HepG2 (cell line): ENCODE measurements at regions not wholly inside any gene's neighbourhood (a gene's known extent, or its start where the extent isn't known, plus 50 kb on each side); places are given as distances from the start of the nearest gene placed in this dataset.
A peak's percentile ranks its signal among the peaks of the same experiment; 100 is the strongest.

Source experiments
- AGO2 ChIP-seq: fragments of 200-400 bp; formaldehyde crosslinking; optimal IDR thresholded peaks from 2 replicates; pipeline ENCODE3; 2017; ENCODE audit warnings: mild to moderate bottlenecking, low read depth, low read length, moderate library complexity
- ARNT ChIP-seq: fragments of 450-650 bp; IDR thresholded peaks from 2 replicates; pipeline ENCODE4 v1.6.1; 2017
- BRCA1 ChIP-seq: sonication (generic); formaldehyde crosslinking; IDR thresholded peaks from 2 replicates; pipeline ENCODE4 v1.4.0; 2020; ENCODE audit warnings: missing genetic modification reagents
- CREBL2 ChIP-seq: sonication (generic); formaldehyde crosslinking; IDR thresholded peaks from 2 replicates; pipeline ENCODE4 v1.8.1; 2023; ENCODE audit warnings: missing genetic modification reagents, mild to moderate bottlenecking, borderline replicate concordance
- DDIT3 ChIP-seq: sonication (generic); formaldehyde crosslinking; IDR thresholded peaks from 2 replicates; pipeline ENCODE4 v1.4.0; 2020; ENCODE audit warnings: mild to moderate bottlenecking, missing genetic modification reagents
- DPF2 ChIP-seq: sonication (generic); formaldehyde crosslinking; IDR thresholded peaks from 2 replicates; pipeline ENCODE4 v1.4.0; 2020; ENCODE audit warnings: mild to moderate bottlenecking, low read depth, missing genetic modification reagents, borderline replicate concordance
- GTF2F1 ChIP-seq: fragments of 150-350 bp; IDR thresholded peaks from 2 replicates; pipeline ENCODE4 v1.6.1; 2014; ENCODE audit warnings: low read length
- HIVEP1 ChIP-seq: sonication (generic); formaldehyde crosslinking; IDR thresholded peaks from 2 replicates; pipeline ENCODE4 v1.4.0; 2020; ENCODE audit warnings: mild to moderate bottlenecking, missing genetic modification reagents
- KDM3A ChIP-seq: IDR thresholded peaks from 2 replicates; pipeline ENCODE4 v1.6.1; 2018; ENCODE audit warnings: low read depth, missing compliant biosample characterization
- NKX3-1 ChIP-seq: sonication (generic); formaldehyde crosslinking; IDR thresholded peaks from 2 replicates; pipeline ENCODE4 v1.5.0; 2020; ENCODE audit warnings: missing genetic modification reagents
- NR1H2 ChIP-seq: sonication (generic); formaldehyde crosslinking; IDR thresholded peaks from 2 replicates; pipeline ENCODE4 v1.8.1; 2022; ENCODE audit warnings: low read depth, missing genetic modification reagents, borderline replicate concordance
- PBX3 ChIP-seq: sonication (generic); formaldehyde crosslinking; IDR thresholded peaks from 2 replicates; pipeline ENCODE4 v1.8.1; 2023; ENCODE audit warnings: missing genetic modification reagents, inconsistent platforms, borderline replicate concordance
- SNRNP70 ChIP-seq: fragments of 200-400 bp; formaldehyde crosslinking; IDR thresholded peaks from 2 replicates; pipeline ENCODE4 v1.6.1; 2017; ENCODE audit warnings: mild to moderate bottlenecking, low read depth, low read length, moderate library complexity
- SP4 ChIP-seq: sonication (generic); formaldehyde crosslinking; IDR thresholded peaks from 2 replicates; pipeline ENCODE4 v1.8.1; 2023; ENCODE audit warnings: mild to moderate bottlenecking, missing genetic modification reagents
- TCF7 ChIP-seq: sonication (generic); IDR thresholded peaks from 2 replicates; pipeline ENCODE4 v1.6.1; 2016; ENCODE audit warnings: antibody characterized with exemption, low read depth
- ZNF121 ChIP-seq: sonication (generic); formaldehyde crosslinking; IDR thresholded peaks from 2 replicates; pipeline ENCODE4 v1.5.0; 2020; ENCODE audit warnings: mild to moderate bottlenecking, missing genetic modification reagents
- ZNF20 ChIP-seq: sonication (generic); formaldehyde crosslinking; IDR thresholded peaks from 2 replicates; pipeline ENCODE4 v1.4.0; 2020; ENCODE audit warnings: mild to moderate bottlenecking, moderate library complexity, missing genetic modification reagents
- ZNF337 ChIP-seq: sonication (generic); formaldehyde crosslinking; IDR thresholded peaks from 2 replicates; pipeline ENCODE4 v1.5.1; 2020; ENCODE audit warnings: missing genetic modification reagents, low read depth, mild to moderate bottlenecking, borderline replicate concordance
- ZNF414 ChIP-seq: sonication (generic); formaldehyde crosslinking; IDR thresholded peaks from 2 replicates; pipeline ENCODE4 v1.5.0; 2020; ENCODE audit warnings: missing genetic modification reagents
- ZNF562 ChIP-seq: sonication (generic); formaldehyde crosslinking; IDR thresholded peaks from 2 replicates; pipeline ENCODE4 v1.8.0; 2022; ENCODE audit warnings: missing genetic modification reagents, borderline replicate concordance
- ZNF609 ChIP-seq: sonication (generic); formaldehyde crosslinking; IDR thresholded peaks from 2 replicates; pipeline ENCODE4 v1.4.0; 2020; ENCODE audit warnings: mild to moderate bottlenecking, missing genetic modification reagents, borderline replicate concordance
- ZNF629 ChIP-seq: sonication (generic); formaldehyde crosslinking; conservative IDR thresholded peaks from 2 replicates; pipeline ENCODE4 v1.5.0; 2020; ENCODE audit warnings: missing genetic modification reagents
- ZNF639 ChIP-seq: conservative IDR thresholded peaks from 2 replicates; pipeline ENCODE4 v1.6.1; 2018; ENCODE audit warnings: missing genetic modification reagents
- ZSCAN25 ChIP-seq: sonication (generic); formaldehyde crosslinking; IDR thresholded peaks from 2 replicates; pipeline ENCODE4 v1.8.0; 2022; ENCODE audit warnings: mild to moderate bottlenecking, missing genetic modification reagents

- TF ChIP-seq ZNF639 (CRISPR knock-in tag) (peak; percentile 85; the same call in 1 of the 2 replicates), SNRNP70 (no peak), GTF2F1 (no peak), KDM3A (peak; percentile 85; the same call in 1 of the 2 replicates), ZNF414 (CRISPR knock-in tag) (peak; percentile 96), ARNT (no peak), HIVEP1 (CRISPR knock-in tag) (no peak), BRCA1 (CRISPR knock-in tag) (no peak), ZNF562 (CRISPR knock-in tag) (no peak), ZNF121 (no peak), AGO2 (no peak), ZNF609 (CRISPR knock-in tag) (peak; percentile 91), ZNF20 (CRISPR knock-in tag) (no peak), ZSCAN25 (peak; percentile 61; the same call in 1 of the 2 replicates), SP4 (peak; percentile 52; the same call in 1 of the 2 replicates), CREBL2 (CRISPR knock-in tag) (no peak), TCF7 (no peak), NKX3-1 (CRISPR knock-in tag) (peak; percentile 90; the same call in 1 of the 2 replicates), DDIT3 (no peak), ZNF629 (CRISPR knock-in tag) (peak; percentile 30), ZNF337 (CRISPR knock-in tag) (no peak), DPF2 (CRISPR knock-in tag) (peak; percentile 98), NR1H2 (CRISPR knock-in tag) (no peak), PBX3 (no peak)
These were observed 56.1 kb upstream of the TRPM1 start (continued) for GRCh38 chr15:31157644-31158069.
